Esophagus muscularis mucosa (tissue), 4 donors: ENCODE measurements at regions not wholly inside any gene's neighbourhood (a gene's known extent, or its start where the extent isn't known, plus 50 kb on each side); places are given as distances from the start of the nearest gene placed in this dataset.

Experiments used
- DNase-seq: peaks from one replicate; pipeline ENCODE4 v3.0.0-alpha.2; 2017; ENCODE audit errors: extremely low spot score
- H3K27ac ChIP-seq, 4 donors: fragments of 200-600 bp; sonication (generic); replicated peaks in 1 of 4; 1 replicate in 3 of 4; 2 replicates in 1 of 4; pipeline ENCODE4 v1.5.1; 2016 to 2019; ENCODE audit warnings: mild to moderate bottlenecking in 1 of 4
- H3K27me3 ChIP-seq, 4 donors: fragments of 200-600 bp; sonication (generic); one replicate each; pipeline versions ENCODE4 v1.5.1 to v1.6.0; 2016 to 2019
- H3K36me3 ChIP-seq, 4 donors: fragments of 200-600 bp; sonication (generic); one replicate each; pipeline ENCODE4 v1.5.1; 2016 to 2019
- H3K4me1 ChIP-seq, 4 donors: fragments of 200-600 bp; sonication (generic); one replicate each; pipeline ENCODE4 v1.5.1; 2016 to 2019
- H3K4me3 ChIP-seq, 4 donors: fragments of 200-600 bp; sonication (generic); 1 replicate in 2 of 4; 2 replicates in 2 of 4; pipeline ENCODE4 v1.5.1; 2016 to 2019; ENCODE audit warnings: mild to moderate bottlenecking in 4 of 4, moderate library complexity in 1 of 4
- H3K9me3 ChIP-seq, 4 donors: fragments of 200-600 bp; sonication (generic); 1 replicate in 3 of 4; 2 replicates in 1 of 4; pipeline ENCODE4 v1.5.1; 2016 to 2019
- EP300 ChIP-seq: sonication (generic); formaldehyde crosslinking; IDR thresholded peaks from one replicate; pipeline ENCODE4 v1.6.1; 2017; ENCODE audit warnings: antibody characterized with exemption
- POLR2A ChIP-seq: fragments of 450-650 bp; IDR thresholded peaks from one replicate; pipeline ENCODE4 v1.6.1; 2017; ENCODE audit warnings: antibody characterized with exemption, moderate library complexity, mild to moderate bottlenecking, low read depth
- POLR2AphosphoS5 ChIP-seq, 2 donors: sonication (generic); formaldehyde crosslinking; IDR thresholded peaks; one replicate each; pipeline ENCODE4 v1.6.1; 2017; ENCODE audit warnings: antibody characterized with exemption in 2 of 2
- WGBS: methylation state at CpG from one replicate; pipeline ENCODE4 v1.1.5; 2018; 5-methylcytosine and 5-hydroxymethylcytosine counted together
- intact Hi-C: fragments of 100-400 bp; cut with DNase I; formaldehyde crosslinking; loops from one replicate; pipeline ENCODE4 v1.15.1; 2023
- TF ChIP-seq, protein P1 (sequence below), 3 experiments: fragments of 200-600 bp in 2 of 3; fragments of 450-650 bp in 1 of 3; sonication (generic) in 2 of 3; IDR thresholded peaks; one replicate each; pipeline ENCODE4 v1.5.1; 2017 to 2019; ENCODE audit warnings: antibody characterized with exemption in 3 of 3, mild to moderate bottlenecking in 2 of 3, moderate library complexity in 1 of 3

DNA sequence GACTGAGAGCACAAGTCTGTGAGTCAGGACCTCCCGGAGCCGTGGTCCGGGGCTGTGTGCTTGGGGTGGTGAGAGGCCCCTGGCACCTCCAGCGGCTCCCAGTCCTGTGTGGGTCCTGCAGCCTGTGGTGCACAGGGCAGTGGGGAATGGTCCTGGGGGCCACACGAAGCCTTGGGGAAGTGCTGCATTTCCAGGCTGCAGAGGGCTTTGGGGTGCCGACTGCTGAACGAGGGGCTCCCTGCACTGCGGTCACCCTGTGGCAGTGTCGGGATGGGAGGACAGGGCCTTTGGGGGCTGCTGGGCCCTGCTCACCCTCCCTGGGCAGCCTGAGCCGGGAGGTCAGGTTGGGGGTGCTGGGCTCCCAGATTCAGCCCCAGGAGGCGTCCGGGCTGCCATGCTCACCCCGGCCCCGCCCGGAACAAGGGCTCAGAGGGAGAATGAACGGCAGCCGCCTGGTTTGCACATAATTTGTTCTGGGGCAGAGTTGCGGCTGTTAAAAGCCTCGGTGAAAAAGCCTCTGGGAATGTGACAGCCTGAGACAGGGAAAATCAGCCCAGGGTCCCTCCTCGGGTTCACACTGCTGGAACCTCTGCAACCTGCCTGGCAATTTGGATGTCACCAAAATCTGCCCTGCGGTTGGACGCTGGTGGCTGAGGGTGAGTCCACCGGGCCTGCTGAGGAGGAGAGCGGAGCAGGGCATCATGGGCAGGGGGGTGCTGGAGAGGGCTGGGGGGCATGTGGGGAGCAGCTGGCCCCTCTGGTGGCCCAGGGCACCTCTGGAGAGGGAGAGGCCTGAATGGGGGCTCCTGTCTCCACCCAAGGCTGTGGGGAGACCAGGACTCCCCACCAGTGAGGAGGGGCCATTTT is 109.2 kb downstream of the KIF26A start:
- WGBS: 91% methylated on average over 8 of the region's 24 CpGs
- Histone ChIP-seq H3K4me1 (no peaks in the 10 kb centered on the region), H3K4me3 (no peak overlapping the region), H3K27me3 (peaks cover 0 to 12% (median 0%) of the 10 kb centered on the region in 4 donors), H3K9me3 (peaks cover 0 to 30% (median 21%) of the 10 kb centered on the region in 4 donors), H3K36me3 (no peaks in the 10 kb centered on the region), H3K27ac (no peak overlapping the region)
- no peak for TF ChIP-seq POLR2A
- no peak for TF ChIP-seq POLR2AphosphoS5 (IDR thresholded peaks at IDR 0.05)
- TF ChIP-seq EP300: no peak
- TF ChIP-seq, protein P1, sequence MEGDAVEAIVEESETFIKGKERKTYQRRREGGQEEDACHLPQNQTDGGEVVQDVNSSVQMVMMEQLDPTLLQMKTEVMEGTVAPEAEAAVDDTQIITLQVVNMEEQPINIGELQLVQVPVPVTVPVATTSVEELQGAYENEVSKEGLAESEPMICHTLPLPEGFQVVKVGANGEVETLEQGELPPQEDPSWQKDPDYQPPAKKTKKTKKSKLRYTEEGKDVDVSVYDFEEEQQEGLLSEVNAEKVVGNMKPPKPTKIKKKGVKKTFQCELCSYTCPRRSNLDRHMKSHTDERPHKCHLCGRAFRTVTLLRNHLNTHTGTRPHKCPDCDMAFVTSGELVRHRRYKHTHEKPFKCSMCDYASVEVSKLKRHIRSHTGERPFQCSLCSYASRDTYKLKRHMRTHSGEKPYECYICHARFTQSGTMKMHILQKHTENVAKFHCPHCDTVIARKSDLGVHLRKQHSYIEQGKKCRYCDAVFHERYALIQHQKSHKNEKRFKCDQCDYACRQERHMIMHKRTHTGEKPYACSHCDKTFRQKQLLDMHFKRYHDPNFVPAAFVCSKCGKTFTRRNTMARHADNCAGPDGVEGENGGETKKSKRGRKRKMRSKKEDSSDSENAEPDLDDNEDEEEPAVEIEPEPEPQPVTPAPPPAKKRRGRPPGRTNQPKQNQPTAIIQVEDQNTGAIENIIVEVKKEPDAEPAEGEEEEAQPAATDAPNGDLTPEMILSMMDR (IDR thresholded peaks at IDR 0.05): no peak
- intact Hi-C loops: no loop called here
- DNase-seq: no peak

DNA sequence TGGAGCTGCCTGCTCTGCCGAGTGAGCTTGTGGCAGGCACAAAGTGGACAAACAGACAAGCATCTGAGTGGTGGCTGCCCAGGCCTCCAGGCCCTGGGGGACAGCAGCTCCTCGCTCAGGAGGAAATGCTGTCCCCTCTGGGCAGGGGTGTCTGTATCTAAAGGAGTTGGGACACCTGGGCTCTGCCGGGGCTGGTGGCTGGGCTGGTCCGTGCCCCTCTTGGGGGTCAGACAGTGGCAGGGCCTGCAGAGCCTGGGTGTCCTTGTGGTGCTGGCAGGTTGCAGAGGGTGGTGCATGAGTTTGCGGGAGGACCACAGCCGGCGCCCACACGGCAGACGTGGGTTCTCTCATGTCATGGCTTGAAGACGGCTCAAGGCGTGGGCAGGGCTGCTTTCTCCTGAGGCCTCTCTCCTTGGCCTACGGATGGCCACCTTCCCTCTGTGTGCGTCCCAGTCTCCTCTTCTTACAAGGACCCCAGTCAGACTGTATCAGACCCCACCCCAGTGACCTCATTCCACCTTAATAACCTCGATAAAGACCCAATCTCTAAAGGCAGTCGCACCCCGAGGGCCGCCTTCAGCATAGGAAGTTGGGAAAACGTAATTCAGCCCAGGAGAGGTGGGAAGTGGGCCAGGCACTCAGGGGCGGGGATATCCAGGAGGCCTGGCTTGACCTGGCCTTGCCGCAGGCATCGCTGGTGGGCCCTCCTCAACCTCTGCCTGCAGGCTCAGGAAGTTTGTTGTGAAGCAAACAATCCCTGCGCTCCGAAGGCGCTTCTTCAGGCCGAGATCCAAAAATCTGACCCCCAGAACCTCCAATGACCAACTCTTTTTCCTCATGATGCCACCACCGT is 110.0 kb downstream of the KIF26A start:
- Histone ChIP-seq H3K36me3 (no peaks in the 10 kb centered on the region), H3K4me1 (no peaks in the 10 kb centered on the region), H3K27me3 (peaks cover 0 to 12% (median 0%) of the 10 kb centered on the region in 4 donors), H3K4me3 (no peak overlapping the region), H3K9me3 (peaks cover 0 to 25% (median 20%) of the 10 kb centered on the region in 4 donors), H3K27ac (no peak overlapping the region)
- intact Hi-C loops: no loop called here
- no peak for DNase-seq
- no peak for TF ChIP-seq POLR2AphosphoS5 (IDR thresholded peaks at IDR 0.05)
- TF ChIP-seq, protein P1 (IDR thresholded peaks at IDR 0.05): no peak
- no peak for TF ChIP-seq EP300
- 88% methylated on average over 23 of the region's 26 CpGs for WGBS

DNA sequence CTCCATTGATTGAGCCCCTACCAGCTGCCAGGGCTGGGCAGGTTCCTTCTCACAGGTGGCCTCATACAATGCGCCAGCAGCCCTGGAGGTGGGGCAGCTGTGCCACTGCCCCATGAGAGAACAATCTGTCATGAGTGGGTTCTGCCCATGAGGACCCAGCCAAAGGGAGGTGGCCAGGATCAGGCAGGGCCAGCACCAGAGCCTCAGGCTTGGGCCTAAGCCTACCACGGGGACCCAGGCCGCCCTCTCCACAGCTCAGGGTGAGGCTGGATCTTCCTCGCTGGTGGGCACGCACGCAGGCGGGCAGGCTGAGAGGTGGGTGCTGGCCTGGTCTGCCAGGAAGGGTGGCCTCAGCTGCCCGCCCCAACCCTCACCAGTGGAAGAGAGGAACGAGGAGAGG is 110.7 kb downstream of the KIF26A start:
- H3K27ac ChIP-seq: no peak overlapping the region
- no peaks in the 10 kb centered on the region for H3K4me1 ChIP-seq
- intact Hi-C loops: no loop called here
- TF ChIP-seq, protein P1 (IDR thresholded peaks at IDR 0.05): no peak
- TF ChIP-seq POLR2A: no peak
- no peak for TF ChIP-seq POLR2AphosphoS5 (IDR thresholded peaks at IDR 0.05)
- no peak for TF ChIP-seq EP300
- peaks cover 0 to 22% (median 20%) of the 10 kb centered on the region in 4 donors for H3K9me3 ChIP-seq
- no peak for DNase-seq
- peaks cover 0 to 11% (median 0%) of the 10 kb centered on the region in 4 donors for H3K27me3 ChIP-seq
- 96% methylated on average over 9 of the region's 9 CpGs for WGBS
- no peak overlapping the region for H3K4me3 ChIP-seq
- H3K36me3 ChIP-seq: no peaks in the 10 kb centered on the region

DNA sequence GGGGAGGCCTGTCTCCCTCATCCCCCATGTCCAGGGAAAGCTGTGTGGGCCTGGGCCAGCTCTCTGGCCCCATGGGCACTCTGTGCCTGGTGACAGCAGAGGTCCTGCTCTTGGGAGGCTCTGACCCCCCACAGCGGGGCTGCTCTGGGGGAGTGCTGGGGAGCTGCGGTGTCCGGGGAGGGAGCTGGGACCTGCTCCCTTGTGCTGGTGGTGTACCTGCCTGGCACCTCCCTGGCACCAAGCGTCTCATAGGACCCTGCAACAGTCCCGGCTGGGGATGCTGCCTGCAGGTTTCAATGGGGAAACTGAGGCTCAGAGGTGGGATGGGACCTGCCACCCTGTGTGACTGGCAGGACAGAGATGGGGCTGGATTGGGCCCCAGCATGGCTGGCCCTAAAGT is 111.3 kb downstream of the KIF26A start:
- no peaks in the 10 kb centered on the region for H3K36me3 ChIP-seq
- no peak overlapping the region for H3K27ac ChIP-seq
- H3K4me3 ChIP-seq: no peak overlapping the region
- H3K9me3 ChIP-seq: peaks cover 0 to 19% (median 17%) of the 10 kb centered on the region in 4 donors
- H3K27me3 ChIP-seq: peaks cover 0 to 7% (median 0%) of the 10 kb centered on the region in 4 donors
- H3K4me1 ChIP-seq: no peaks in the 10 kb centered on the region
- intact Hi-C loops: no loop called here
- DNase-seq: no peak
- WGBS: 95% methylated on average over 4 of the region's 5 CpGs
- TF ChIP-seq EP300 (no peak), POLR2AphosphoS5 (IDR thresholded peaks at IDR 0.05) (no peak), POLR2A (no peak)
- TF ChIP-seq, protein P1 (IDR thresholded peaks at IDR 0.05): no peak
